ENCODE measurements at regions not wholly inside any gene's neighbourhood (a gene's known extent, or its start where the extent isn't known, plus 50 kb on each side); places are given as distances from the start of the nearest gene placed in this dataset.
"Not testable (repeated sequence)": the region's sequence is repeated elsewhere in the genome, so short reads cannot be mapped to it uniquely, and the experiment has no call there.

- DNase-seq = not testable (repeated sequence)
These were observed 102.8 kb upstream of the KCNMA1 start for GRCh38 chr10:77740396-77740795.

- no peak for DNase-seq
These were observed 101.0 kb upstream of the KCNMA1 start for GRCh38 chr10:77738496-77739158.

- no peak for DNase-seq
These were observed 100.0 kb upstream of the KCNMA1 start for GRCh38 chr10:77737608-77738007.

- not testable (repeated sequence) for DNase-seq
These were observed 97.5 kb upstream of the KCNMA1 start for GRCh38 chr10:77735136-77735535.

- DNase-seq = no peak
These were observed 94.8 kb upstream of the KCNMA1 start for GRCh38 chr10:77732213-77733003.

- DNase-seq = no peak
These were observed 89.9 kb upstream of the KCNMA1 start for GRCh38 chr10:77727481-77727880.

GRCh38 chr10:77726732-77727131 is 89.1 kb upstream of the KCNMA1 start:
- peak in 3 of 4 experiments; percentile 20 to 22 (median 21) for DNase-seq

GRCh38 chr10:77726301-77726700 is 88.7 kb upstream of the KCNMA1 start:
- DNase-seq = no peak

GRCh38 chr10:77724820-77725219 is 87.2 kb upstream of the KCNMA1 start:
- no peak for DNase-seq

GRCh38 chr10:77723376-77723775 is 85.8 kb upstream of the KCNMA1 start:
- DNase-seq = no peak

GRCh38 chr10:77722956-77723355 is 85.3 kb upstream of the KCNMA1 start:
- not testable (repeated sequence) for DNase-seq

GRCh38 chr10:77721815-77722214 is 84.2 kb upstream of the KCNMA1 start:
- no peak for DNase-seq

GRCh38 chr10:77718957-77719356 is 81.3 kb upstream of the KCNMA1 start:
- DNase-seq = no peak

- DNase-seq = not testable (repeated sequence)
These were observed 80.7 kb upstream of the KCNMA1 start for GRCh38 chr10:77718312-77718711.

GRCh38 chr10:77717336-77717735 is 79.7 kb upstream of the KCNMA1 start:
- no peak for DNase-seq

- no peak for DNase-seq
These were observed 79.1 kb upstream of the KCNMA1 start for GRCh38 chr10:77716458-77717317.

- DNase-seq = no peak
These were observed 77.9 kb upstream of the KCNMA1 start for GRCh38 chr10:77715536-77715935.

GRCh38 chr10:77715088-77715487 is 77.5 kb upstream of the KCNMA1 start:
- DNase-seq = no peak

GRCh38 chr10:77713521-77714280 is 76.1 kb upstream of the KCNMA1 start:
- no peak for DNase-seq

GRCh38 chr10:77712207-77712606 is 74.6 kb upstream of the KCNMA1 start:
- no peak for DNase-seq

GRCh38 chr10:77711683-77712049 is 74.1 kb upstream of the KCNMA1 start:
- DNase-seq = no peak
